IPS-20b (cell line): ENCODE measurements at regions not wholly inside any gene's neighbourhood (a gene's known extent, or its start where the extent isn't known, plus 50 kb on each side); places are given as distances from the start of the nearest gene placed in this dataset.

ENCODE experiments used
- H3K27ac ChIP-seq: one replicate; pipeline ENCODE4 v1.5.1; 2013; ENCODE audit warnings: low read length
- H3K27me3 ChIP-seq: 2 replicates; pipeline ENCODE4 v1.6.1; 2013; ENCODE audit warnings: mild to moderate bottlenecking, low read length, inconsistent platforms; ENCODE audit not compliant: insufficient read depth
- H3K36me3 ChIP-seq: 2 replicates; pipeline ENCODE4 v1.6.1; 2013; ENCODE audit warnings: low read depth, mild to moderate bottlenecking, inconsistent platforms, low read length, moderate library complexity; ENCODE audit not compliant: insufficient read depth
- H3K4me1 ChIP-seq: 2 replicates; pipeline ENCODE4 v1.6.1; 2013; ENCODE audit warnings: mild to moderate bottlenecking, control low read depth, inconsistent platforms, low read length, moderate library complexity; ENCODE audit not compliant: insufficient read depth
- H3K4me3 ChIP-seq: 2 replicates; pipeline ENCODE4 v1.5.1; 2013; ENCODE audit warnings: mild to moderate bottlenecking, low read length, inconsistent platforms
- H3K9ac ChIP-seq: 2 replicates; pipeline ENCODE4 v1.6.1; 2013; ENCODE audit warnings: low read depth, mild to moderate bottlenecking, inconsistent platforms, low read length, moderate library complexity
- H3K9me3 ChIP-seq: 2 replicates; pipeline ENCODE4 v1.6.1; 2013; ENCODE audit warnings: mild to moderate bottlenecking, low read depth, low read length, inconsistent platforms; ENCODE audit not compliant: insufficient read depth

DNA sequence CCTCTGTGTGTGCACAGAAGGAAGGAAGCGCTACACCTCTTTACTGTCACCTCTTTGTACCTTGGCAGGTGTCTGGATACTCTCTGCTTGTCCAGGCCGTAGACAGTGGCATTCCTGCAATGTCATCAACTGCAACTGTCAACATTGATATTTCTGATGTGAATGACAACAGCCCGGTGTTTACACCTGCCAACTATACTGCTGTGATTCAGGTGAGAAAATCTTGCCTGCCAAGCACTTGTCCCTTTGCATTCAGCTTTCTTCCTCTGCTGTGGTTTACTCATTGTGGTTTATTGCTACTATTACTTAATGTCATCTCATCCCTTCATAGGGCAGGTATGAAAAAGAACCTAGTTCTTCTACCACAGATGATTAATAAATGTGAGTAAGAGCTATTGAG is 131.9 kb upstream of the MTNR1B start:
- no peaks in the 10 kb centered on the region for H3K36me3 ChIP-seq
- H3K4me3 ChIP-seq = no peak overlapping the region
- no peak overlapping the region for H3K9ac ChIP-seq
- H3K27ac ChIP-seq = no peak overlapping the region
- H3K27me3 ChIP-seq = no peaks in the 10 kb centered on the region
- H3K9me3 ChIP-seq = no peaks in the 10 kb centered on the region
- peaks cover 14% of the 10 kb centered on the region for H3K4me1 ChIP-seq

DNA sequence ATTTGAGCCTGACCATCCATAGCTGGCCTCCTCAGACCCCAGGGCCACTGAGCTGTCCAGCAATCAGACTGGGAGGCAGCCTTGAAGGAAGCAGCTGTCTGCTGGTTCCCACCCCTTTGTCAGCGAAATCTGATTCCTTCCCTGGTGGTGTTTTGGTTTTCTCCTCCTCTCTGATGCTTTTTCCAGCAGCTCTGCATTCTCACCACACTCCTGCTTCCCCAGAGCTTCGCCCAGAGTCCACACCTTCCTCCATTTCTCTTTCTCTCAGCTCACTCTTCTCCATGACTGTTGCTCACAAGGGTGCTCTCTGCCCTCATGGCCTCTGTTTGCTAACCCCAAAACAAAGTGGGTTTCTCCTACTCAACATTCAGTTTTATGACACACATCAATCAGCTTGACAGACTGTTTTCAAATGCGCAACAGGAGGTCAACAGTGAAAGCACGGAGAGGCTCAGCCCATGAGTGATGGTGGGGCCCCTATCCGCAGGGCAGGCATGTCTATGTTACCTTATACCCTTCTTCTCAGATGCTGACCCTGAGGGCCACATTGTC is 130.6 kb upstream of the MTNR1B start:
- Histone ChIP-seq H3K27me3 (no peaks in the 10 kb centered on the region), H3K4me1 (peaks cover 9% of the 10 kb centered on the region), H3K9ac (no peak overlapping the region), H3K27ac (no peak overlapping the region), H3K36me3 (no peaks in the 10 kb centered on the region), H3K9me3 (no peaks in the 10 kb centered on the region), H3K4me3 (no peak overlapping the region)

GRCh38 chr11:92839450-92839849 is 130.0 kb upstream of the MTNR1B start:
- Histone ChIP-seq H3K9me3 (no peaks in the 10 kb centered on the region), H3K36me3 (no peaks in the 10 kb centered on the region), H3K27me3 (no peaks in the 10 kb centered on the region), H3K9ac (no peak overlapping the region), H3K4me1 (peaks cover 8% of the 10 kb centered on the region; the same call in 1 of the 2 replicates), H3K4me3 (no peak overlapping the region), H3K27ac (no peak overlapping the region)

- no peak overlapping the region for H3K9ac ChIP-seq
- H3K27me3 ChIP-seq = no peaks in the 10 kb centered on the region
- no peaks in the 10 kb centered on the region for H3K36me3 ChIP-seq
- H3K9me3 ChIP-seq = no peaks in the 10 kb centered on the region
- H3K4me1 ChIP-seq = peaks cover 8% of the 10 kb centered on the region; the same call in 1 of the 2 replicates
- no peak overlapping the region for H3K27ac ChIP-seq
- no peak overlapping the region for H3K4me3 ChIP-seq
These were observed 127.7 kb upstream of the MTNR1B start for GRCh38 chr11:92841719-92842118.

DNA sequence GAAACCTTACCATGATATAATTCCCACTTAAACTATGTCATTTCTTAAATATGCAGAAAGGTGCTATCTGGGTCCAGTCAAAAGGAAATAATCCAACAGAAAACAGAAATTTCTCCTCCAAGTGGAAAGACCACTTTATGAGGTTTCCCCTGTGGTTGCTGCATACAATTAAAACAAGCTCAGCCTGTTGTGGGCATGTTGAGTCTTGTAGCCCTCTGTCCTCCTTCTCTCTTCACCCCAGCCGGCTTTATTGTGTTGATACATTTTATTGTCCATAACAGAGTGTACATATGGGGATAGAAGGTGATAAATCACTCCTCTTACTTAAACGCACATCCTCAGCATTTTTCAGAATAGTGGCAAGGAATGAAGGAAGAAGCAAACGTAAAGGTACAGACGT is 126.0 kb upstream of the MTNR1B start:
- H3K36me3 ChIP-seq = no peaks in the 10 kb centered on the region
- H3K9ac ChIP-seq = no peak overlapping the region
- H3K4me3 ChIP-seq = no peak overlapping the region
- H3K4me1 ChIP-seq = peaks cover 8% of the 10 kb centered on the region; the same call in 1 of the 2 replicates
- no peak overlapping the region for H3K27ac ChIP-seq
- no peaks in the 10 kb centered on the region for H3K27me3 ChIP-seq
- H3K9me3 ChIP-seq = no peaks in the 10 kb centered on the region

DNA sequence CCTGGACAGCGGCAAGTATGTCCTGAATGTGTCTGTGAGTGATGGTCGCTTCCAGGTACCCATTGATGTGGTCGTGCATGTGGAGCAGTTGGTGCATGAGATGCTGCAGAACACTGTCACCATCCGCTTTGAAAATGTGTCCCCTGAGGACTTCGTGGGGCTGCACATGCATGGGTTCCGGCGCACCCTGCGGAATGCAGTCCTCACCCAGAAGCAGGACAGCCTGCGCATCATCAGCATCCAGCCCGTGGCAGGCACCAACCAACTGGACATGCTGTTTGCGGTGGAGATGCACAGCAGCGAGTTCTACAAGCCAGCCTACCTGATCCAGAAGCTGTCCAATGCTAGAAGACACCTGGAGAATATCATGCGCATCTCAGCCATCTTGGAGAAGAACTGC is 125.3 kb upstream of the MTNR1B start:
- Histone ChIP-seq H3K9me3 (no peaks in the 10 kb centered on the region), H3K27ac (no peak overlapping the region), H3K36me3 (no peaks in the 10 kb centered on the region), H3K9ac (no peak overlapping the region), H3K27me3 (no peaks in the 10 kb centered on the region), H3K4me3 (no peak overlapping the region), H3K4me1 (peaks cover 2% of the 10 kb centered on the region; the same call in 1 of the 2 replicates)

GRCh38 chr11:92845390-92845789 is 124.1 kb upstream of the MTNR1B start:
- H3K4me1 ChIP-seq = 0 out of 2 replicates have a peak, but pooled peaks cover 2% of the 10 kb centered on the region
- no peak overlapping the region for H3K4me3 ChIP-seq
- no peaks in the 10 kb centered on the region for H3K9me3 ChIP-seq
- H3K27ac ChIP-seq = no peak overlapping the region
- H3K36me3 ChIP-seq = no peaks in the 10 kb centered on the region
- H3K9ac ChIP-seq = no peak overlapping the region
- H3K27me3 ChIP-seq = no peaks in the 10 kb centered on the region

DNA sequence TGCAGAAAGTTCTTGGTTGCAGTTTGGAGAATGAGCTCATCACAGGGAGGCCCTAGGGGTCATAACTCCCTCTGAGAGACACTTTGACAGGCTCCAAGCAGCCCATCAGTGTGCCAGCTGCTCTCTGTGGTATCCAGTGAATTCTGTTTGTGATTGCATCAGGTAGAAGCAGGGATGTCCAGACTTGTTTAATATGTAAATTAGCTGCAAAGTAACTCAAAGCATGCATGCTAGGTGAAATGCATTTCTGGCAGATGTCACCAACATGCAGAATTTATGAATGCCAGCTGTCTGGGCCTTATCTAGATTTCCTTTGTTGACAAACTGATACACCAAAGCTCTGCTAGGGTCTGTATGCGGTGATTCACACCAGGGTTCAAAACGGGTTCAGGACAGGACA is 123.6 kb upstream of the MTNR1B start:
- no peaks in the 10 kb centered on the region for H3K4me1 ChIP-seq
- H3K36me3 ChIP-seq = no peaks in the 10 kb centered on the region
- H3K27ac ChIP-seq = no peak overlapping the region
- H3K4me3 ChIP-seq = no peak overlapping the region
- no peak overlapping the region for H3K9ac ChIP-seq
- no peaks in the 10 kb centered on the region for H3K27me3 ChIP-seq
- H3K9me3 ChIP-seq = no peaks in the 10 kb centered on the region

- Histone ChIP-seq H3K4me1 (no peaks in the 10 kb centered on the region), H3K9ac (no peak overlapping the region), H3K27ac (no peak overlapping the region)
These were observed 122.8 kb upstream of the MTNR1B start for GRCh38 chr11:92846491-92847125.

DNA sequence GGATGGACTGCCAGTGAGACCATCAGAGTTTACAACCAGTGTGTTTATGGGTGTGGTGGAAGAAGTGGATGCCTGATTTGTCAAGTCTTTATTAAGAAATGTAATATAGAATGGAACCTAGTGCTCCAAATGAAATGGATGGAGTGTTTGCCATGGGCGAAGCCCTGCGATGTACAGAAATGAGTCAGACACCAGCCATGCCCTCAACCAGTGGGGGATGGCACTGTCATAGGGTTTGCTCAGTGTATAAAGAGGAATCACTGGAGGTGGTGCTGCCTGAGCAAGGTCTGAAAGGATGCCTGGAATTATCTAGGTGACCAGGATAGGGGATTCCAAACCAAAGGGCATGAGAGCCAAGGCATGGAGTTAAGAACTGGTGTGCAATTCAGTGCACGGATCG is 120.9 kb upstream of the MTNR1B start:
- Histone ChIP-seq H3K4me3 (no peak overlapping the region), H3K36me3 (no peaks in the 10 kb centered on the region), H3K9me3 (no peaks in the 10 kb centered on the region; the same call in 1 of the 2 replicates), H3K27ac (no peak overlapping the region), H3K4me1 (no peaks in the 10 kb centered on the region), H3K9ac (no peak overlapping the region), H3K27me3 (no peaks in the 10 kb centered on the region)

More at GRCh38 chr11:92846491-92847125, 122.8 kb upstream of the MTNR1B start:
- Histone ChIP-seq H3K36me3 (no peaks in the 10 kb centered on the region), H3K4me3 (no peak overlapping the region), H3K9me3 (no peaks in the 10 kb centered on the region), H3K27me3 (no peaks in the 10 kb centered on the region)

GRCh38 chr11:92850296-92850826 is 119.1 kb upstream of the MTNR1B start:
- no peaks in the 10 kb centered on the region for H3K36me3 ChIP-seq
- no peaks in the 10 kb centered on the region; the same call in 1 of the 2 replicates for H3K9me3 ChIP-seq
- no peak overlapping the region for H3K9ac ChIP-seq
- H3K4me1 ChIP-seq = no peaks in the 10 kb centered on the region
- no peaks in the 10 kb centered on the region for H3K27me3 ChIP-seq
- no peak overlapping the region for H3K4me3 ChIP-seq
- no peak overlapping the region for H3K27ac ChIP-seq

DNA sequence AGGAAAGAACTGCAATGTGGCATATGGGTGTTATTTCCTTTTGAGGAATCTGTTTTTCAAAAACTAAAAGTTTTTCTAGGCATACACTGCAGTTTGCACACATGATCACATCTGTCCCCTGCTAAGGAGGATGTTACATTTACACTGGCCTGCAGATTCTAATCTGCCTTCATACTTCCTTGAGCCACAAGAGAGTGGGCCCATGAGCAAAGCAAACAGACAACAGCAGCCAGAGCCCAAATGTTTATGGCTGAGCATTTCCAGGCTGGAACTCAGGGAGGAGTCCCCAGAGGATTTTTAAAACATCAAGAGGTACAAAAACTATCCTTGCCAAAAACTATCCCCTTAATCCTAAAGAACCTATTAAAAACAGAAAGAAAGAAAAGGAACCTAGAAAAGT is 117.2 kb upstream of the MTNR1B start:
- Histone ChIP-seq H3K4me3 (no peak overlapping the region), H3K27me3 (no peaks in the 10 kb centered on the region), H3K27ac (no peak overlapping the region), H3K9me3 (no peaks in the 10 kb centered on the region; the same call in 1 of the 2 replicates), H3K36me3 (no peaks in the 10 kb centered on the region), H3K9ac (no peak overlapping the region), H3K4me1 (no peaks in the 10 kb centered on the region)
